Activated CD8-positive, alpha-beta memory T cell treated with anti-CD3 and anti-CD28 coated beads for 36 hours (primary cell): ENCODE measurements at regions not wholly inside any gene's neighbourhood (a gene's known extent, or its start where the extent isn't known, plus 50 kb on each side); places are given as distances from the start of the nearest gene placed in this dataset.

ENCODE experiments used
- CTCF ChIA-PET: fragments of 350-600 bp; sonication (Branson Sonifier 250); formaldehyde crosslinking; loops from one replicate; lab custom pipeline; 2021; ENCODE audit warnings: antibody characterized with exemption; lab: Charles Lee
- POLR2A ChIA-PET: fragments of 350-600 bp; sonication (Branson Sonifier 250); formaldehyde crosslinking; loops from one replicate; lab custom pipeline; 2021; ENCODE audit warnings: antibody characterized with exemption; lab: Charles Lee

DNA sequence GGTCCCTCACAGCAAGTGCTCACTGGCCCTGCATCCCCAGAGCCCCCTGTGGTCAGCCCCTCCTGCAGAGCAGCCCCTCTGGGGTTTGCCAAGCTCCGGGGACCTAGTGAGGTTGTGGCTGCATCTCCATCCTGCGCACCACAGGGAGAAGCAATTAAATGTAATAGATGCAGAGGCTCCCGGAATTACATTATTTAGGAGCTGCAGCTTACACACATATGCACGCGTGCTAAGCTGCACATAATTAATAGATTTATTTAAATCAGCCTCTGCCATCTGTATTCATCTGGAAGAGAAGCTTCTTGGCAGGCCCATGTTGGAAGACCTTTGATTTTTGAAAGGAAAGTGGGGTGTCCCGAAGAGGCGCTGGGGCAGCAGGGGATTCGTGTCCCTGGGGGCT lies 1271.5 kb downstream of the BRD1 start:
- POLR2A ChIA-PET = no interaction called here
- CTCF ChIA-PET = no interaction called here

DNA sequence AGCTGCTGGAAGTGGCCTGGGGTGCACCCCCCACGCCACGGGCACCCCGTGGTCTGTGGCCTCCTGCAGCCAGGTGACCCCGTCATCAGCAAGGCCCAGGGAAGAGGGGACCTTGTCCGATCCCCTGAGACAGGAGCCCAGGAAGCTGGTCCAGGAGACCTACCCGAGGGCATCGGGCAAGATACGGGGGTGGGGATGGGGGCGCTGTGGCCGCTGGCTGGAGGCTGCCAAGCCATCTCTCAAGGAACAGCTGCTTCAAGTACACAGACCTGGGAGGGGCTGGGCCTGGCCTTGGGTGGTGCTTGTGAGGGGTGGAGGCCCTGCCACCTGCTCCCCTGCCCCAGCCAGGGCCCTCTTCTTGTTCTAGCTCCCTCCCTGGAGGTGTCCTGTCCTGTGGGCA lies 1272.1 kb downstream of the BRD1 start:
- ChIA-PET POLR2A (no interaction called here), CTCF (no interaction called here)

DNA sequence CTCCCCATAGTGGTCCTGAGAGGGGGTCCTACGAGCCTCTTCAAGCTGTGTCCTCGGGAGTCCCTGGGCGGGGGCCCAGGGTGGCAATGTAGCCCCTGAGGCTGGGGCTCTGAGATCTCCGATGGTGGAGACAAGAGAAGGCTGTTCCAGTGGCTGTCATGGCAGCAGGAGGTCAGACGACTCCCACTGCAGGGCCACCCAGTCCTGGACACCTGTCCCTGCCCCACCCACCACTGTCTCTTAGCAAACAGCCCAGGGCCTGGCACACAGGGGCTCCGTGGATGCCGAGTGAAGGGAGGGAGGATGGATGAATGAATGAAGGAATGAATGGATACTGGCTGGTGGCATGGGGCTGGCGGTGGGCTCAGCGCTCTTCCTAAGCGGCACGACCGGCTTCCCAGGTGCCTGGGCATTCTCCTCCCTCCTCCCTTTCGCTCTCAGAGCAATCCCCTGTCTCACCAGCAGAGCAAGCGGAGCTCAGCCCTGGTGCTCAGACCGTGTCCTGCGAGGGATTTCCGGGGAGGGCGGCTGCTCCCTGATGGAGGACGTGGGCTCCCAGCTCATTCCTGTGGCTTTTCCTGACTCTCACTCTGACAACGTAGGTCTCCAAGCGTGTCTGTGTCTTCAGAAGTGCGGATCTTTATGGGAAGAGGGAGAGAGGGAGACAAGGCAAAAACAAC lies 1272.6 kb downstream of the BRD1 start:
- ChIA-PET CTCF (no interaction called here), POLR2A (no interaction called here)

DNA sequence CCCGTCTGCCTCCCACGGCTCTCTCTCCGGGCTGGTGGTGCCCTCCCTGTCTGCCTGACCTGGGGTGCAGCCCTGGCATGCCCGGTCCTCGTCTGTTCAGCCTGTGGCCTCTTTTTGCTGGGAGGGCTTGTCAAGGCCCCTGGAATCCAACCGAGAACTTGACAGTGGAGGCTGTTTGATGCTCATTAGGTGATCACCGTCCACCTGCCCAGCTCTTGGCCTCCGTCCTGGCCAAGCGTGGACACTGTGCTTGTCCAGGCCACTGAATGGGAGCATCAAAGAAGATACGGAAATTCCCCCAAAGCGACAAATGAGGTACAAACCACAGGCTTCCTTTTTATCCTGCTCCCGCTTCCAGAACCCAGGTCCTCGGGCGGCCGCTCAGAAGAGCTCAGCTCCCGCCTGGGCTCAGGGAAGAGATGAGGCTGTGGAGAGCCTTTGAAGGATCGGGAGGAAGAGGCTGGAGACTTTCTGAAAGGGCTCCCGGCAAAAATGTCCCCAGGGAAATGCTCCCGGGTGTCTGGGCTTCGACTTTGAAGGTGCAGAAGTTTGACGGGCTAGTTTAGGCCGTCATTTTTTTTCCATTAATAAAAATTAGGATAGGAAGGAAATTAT lies 1273.9 kb downstream of the BRD1 start:
- POLR2A ChIA-PET = no interaction called here
- CTCF ChIA-PET = no interaction called here

DNA sequence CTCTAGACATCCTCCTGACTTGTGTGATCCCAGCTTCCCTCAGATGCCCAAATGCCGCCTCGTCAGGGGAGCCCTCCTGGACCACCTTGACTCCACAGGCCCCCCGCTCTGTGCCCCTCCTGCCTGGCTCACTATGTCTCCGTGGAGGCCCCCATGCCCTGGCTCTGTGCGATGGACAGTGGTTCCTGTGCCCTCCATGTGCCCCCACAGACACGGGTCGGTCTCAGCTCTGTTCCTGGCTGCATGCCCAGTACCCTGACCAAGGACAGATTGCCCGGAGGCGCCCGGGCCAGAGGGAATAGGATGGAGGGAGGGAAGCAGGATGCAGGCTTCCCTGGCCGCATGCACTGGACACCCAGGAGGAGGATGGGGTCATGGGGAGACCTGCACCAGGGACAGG lies 1274.6 kb downstream of the BRD1 start:
- ChIA-PET POLR2A (no interaction called here), CTCF (no interaction called here)

DNA sequence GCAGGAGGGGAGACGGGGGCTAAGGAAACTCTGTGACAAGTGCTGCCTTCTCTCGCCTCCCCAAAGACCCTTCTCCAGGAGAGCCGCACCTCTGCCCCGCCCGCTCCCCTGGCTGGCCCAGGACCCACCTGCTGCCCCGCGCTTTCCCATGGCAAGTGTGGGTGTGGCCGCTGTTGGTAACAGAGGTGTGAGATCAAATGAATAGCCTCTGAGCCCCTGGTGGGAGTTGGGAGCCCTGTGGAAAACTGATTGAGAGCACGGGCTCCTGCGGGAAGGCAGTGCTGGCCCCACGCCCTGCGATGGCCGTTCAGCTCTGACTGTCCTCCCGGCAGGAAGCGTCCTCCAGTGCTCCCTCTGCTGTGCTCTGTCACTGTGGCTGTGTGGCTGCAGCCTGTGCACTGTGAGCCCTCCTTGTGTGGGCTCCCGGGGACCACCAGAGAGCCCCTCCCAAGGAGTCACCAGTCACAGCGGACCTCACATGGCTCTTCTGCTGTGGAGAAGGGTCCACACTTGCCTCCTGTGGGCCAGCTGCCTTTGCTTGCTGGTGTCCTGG lies 1275.9 kb downstream of the BRD1 start:
- ChIA-PET CTCF (no interaction called here), POLR2A (no interaction called here)

DNA sequence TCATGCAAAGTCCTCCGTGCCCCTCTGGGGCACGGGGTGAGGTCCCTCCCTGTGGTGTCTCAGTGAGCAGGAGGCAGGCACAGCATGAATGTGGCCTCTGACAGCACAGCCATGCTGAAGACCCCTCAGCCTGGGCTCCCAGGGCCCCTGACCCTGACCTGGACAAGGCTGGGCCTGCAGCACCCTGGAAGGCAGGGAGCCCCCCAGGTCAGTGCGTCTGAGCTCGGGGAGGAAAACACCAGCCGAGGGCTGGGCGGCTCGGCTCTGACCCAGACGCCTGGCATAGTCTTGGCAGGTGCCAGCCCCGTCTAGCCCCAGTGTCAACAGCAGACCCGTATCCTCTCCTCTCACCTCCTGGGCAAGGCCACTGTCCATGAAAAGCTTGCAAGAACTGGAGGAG lies 1276.6 kb downstream of the BRD1 start:
- POLR2A ChIA-PET = no interaction called here

DNA sequence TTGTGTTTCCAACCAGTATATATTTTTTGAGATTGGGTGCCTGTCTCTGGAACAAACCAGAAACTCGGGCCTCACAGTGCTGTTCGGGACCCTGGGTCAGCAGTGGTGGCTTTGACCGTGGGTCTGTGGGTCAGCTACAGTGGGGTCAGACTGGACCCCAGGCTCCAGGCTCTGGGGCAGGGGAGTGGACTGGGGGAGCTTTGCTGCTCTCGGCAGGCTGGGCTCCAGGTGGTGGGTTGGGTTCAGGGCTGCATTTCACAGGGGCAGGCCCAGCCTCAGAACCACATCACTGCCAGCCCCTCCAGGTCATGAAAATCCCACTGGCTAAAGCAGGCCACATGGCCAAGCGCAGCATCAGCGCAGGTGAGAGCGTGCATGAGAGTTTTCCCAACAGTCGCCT lies 1279.3 kb downstream of the BRD1 start:
- CTCF ChIA-PET = no interaction called here

More for the DNA sequence above, 1276.6 kb downstream of the BRD1 start:
- CTCF ChIA-PET = no interaction called here

DNA sequence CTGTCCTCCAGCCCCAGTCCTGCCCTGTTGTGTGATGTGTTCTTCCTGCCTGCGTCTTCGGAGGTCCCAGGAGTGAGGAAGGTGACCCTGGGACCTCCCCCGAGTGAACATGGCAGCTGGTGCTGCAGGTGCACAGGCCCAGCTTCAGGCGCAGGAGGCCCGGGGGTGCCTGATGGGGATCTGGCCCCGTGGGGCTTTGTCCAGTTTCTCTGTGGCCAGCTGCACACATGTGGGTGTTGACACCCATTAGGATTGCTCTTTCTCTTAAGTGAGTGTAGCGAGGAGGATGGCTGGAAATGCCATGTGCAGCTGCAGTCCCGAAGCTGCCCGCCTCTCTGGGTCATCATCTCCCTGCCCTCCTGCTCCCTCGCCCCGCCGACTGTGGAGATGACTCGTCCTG lies 1279.7 kb downstream of the BRD1 start:
- ChIA-PET CTCF (no interaction called here), POLR2A (no interaction called here)

More for the DNA sequence above, 1279.3 kb downstream of the BRD1 start:
- POLR2A ChIA-PET = no interaction called here

DNA sequence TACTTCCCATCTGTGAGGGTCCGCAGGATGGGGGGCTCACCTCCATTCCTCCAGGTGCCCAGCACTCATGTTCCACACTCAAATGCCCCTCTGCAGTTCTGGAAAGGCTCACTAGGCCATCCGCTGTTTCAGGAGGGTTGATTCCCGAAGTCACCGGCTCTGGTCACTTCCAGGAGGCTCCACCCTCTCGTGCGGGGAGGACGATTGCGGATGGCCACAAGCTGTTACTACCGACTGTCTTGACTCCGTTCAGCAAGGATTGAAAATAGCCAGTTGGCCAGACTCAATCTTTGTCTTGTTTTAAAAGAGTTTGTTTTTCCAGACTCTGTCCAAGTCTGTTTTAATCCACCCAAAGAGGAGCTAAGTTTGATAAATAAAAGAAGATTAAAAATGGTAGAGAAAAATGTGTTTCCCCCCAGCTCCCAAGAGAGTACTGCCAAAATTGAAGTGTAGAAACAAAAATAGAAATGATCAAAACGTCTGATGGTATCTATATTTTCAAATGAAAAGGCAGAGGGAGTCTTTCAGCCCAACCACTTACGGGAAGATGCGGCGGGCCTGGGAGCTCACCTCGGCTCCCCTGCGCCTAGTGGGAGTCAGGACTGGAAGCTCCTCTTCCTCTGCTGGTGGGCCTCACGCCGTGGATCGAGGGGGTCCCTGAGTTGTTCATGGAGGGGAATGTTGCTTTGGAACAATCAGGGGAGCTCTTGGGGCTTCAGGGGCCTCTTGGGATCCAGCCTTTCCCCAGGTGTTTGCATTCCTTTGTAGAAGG lies 1280.8 kb downstream of the BRD1 start:
- ChIA-PET POLR2A (no interaction called here), CTCF (no interaction called here)

DNA sequence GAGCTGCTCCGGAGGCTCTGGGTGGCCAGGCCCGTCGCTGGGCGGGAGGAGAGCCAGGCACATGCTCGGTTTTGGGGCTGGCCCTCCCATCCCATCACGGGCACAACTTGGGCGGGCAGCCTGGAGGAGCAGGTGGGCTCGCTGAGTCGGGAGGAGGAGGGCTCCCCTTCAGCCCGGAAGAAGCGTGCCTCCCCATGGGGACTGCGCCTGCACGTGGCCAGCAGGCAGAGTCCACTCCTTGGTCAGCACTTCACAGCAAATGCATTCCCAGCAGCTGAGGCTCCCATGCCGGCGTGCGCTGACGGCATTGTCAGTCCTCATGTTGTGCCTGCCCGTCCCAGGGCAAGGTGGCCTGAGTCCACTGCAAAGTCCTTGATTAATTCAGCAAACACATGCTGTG lies 1281.7 kb downstream of the BRD1 start:
- CTCF ChIA-PET = no interaction called here
- POLR2A ChIA-PET = no interaction called here

DNA sequence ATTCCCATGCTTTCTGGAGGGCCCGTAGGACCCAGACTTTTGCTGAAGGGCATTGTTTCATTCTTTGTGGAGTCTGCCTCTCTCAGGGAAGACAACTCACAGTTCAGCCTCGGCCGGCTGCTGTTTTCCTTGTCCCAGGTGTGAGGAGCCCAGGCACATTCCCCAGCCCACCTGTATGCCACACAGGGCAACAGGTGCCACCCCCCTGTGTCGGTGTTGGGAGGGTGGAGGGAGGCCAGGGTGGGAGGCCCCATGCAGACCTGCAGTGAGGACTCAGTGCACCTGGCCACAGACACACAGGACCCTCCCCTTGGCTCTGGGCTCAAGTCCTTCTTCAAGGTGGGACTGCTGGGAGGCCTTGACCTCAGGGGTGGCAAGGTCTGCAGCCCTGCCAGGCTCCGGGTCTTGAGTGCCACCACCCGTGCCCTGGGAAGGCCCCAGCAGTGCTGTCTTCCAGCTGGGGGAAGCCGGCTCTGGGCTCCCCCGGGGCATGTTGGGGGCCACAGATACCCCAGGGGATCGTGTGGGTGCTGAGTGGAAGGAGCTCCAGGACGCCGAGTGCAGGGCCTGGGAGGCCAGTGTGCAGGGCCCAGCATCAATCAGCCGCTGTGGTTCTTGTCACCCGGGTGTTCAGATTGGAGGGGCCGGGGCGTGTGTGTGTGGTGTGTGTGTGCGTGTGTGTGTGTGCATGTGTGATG lies 1286.1 kb downstream of the BRD1 start:
- ChIA-PET POLR2A (no interaction called here), CTCF (no interaction called here)

DNA sequence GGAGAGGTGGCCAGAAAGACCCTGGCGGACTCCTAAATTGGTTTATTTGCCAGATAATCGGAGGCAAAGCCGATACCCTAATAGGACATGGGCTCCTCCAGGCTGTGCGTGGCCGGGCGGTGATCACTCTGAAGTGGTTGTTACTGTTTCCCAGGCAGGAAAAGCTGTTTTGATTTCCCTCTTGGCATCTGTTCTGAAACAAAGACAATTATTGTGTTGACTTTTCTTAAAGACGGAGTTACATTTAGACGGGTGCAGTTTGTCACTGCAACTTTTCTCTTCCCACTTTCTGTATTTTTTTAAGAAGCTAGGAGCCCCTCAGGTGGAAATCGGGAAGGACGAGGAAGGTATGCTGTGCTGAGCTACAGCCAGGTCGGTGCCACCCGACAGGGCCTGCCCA lies 1288.4 kb downstream of the BRD1 start:
- ChIA-PET POLR2A (no interaction called here), CTCF (no interaction called here)

DNA sequence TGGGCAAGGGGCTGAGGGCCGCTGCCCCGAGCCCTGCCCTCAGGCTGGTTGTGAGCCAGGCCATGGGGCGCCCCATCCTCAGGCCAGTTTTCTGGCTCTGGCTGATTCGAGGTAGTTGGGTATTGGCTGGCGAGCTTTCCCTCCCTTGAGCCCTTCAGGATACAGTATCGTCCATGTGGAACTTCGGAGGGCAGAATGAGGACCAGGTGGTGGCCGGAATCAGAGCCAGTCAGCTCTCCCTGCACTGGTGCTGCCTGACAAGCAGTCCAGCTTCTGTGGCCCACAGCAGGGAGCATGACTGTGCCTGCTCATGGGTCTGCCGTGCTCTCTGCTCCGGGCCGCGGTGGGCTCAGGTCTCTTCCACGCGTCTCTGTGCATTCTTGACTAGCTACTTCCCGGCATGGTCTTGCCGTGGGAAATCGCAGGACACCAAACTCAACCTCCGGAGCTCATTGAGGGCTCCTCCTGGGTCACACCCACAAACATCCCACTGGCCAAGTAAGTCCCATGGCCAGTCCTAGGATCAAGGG lies 1289.3 kb downstream of the BRD1 start:
- ChIA-PET POLR2A (no interaction called here), CTCF (no interaction called here)

DNA sequence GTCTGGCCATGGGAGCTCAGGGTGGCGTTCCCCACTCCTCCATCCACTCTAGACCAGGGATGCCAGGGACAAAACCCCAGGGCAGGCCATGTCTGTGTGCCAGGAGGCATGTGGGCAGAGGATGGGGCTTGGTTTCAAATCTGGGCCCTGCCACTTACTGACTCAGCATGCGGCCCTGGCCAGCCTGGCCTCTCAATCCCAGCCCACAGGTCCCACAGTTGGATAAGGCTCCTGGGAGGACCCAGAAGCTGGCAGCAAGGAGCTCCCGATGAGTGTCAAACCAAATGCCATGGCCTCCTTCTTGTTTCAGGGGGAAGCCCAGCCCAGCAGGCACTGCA lies 1290.4 kb downstream of the BRD1 start:
- POLR2A ChIA-PET = no interaction called here
- CTCF ChIA-PET = no interaction called here

DNA sequence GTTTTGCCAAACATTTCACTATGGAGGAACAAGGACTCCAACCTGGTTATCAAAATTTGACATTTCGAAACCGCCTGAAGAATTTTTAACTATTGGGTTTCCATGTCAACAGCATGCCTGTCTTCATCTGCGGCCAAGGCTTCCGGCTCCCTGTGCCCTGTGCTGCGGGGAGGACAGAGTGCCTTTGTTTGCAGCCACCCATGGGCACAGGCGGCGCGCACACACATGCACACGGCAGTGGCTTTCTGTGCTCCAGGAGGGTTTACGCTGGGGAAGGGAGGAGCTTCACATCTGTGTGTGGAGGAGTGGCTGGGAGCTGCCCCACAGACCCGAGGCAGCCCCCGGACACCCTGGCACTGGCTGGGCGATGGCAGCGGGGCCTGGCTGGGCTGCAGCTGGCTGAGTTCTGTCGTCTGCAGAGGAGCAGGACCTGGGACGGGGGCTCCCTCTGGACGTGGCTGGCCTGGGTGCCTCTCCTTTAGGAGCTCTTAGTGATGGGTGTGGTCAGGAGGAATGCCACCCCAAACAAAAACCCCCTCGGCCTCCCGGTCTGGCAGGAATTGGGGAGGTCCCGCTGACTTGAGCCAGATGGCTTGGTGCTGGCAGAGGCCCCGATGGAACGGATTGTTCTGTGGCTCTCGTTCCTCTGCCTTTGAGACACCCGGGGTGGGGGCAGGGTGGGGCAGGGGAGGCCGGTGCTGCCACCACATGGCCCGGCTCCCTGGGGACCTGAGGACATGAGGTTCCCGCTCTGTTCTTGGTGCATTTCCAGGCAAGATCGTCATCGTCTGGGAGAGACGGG lies 1290.9 kb downstream of the BRD1 start:
- POLR2A ChIA-PET = no interaction called here
- CTCF ChIA-PET = no interaction called here

DNA sequence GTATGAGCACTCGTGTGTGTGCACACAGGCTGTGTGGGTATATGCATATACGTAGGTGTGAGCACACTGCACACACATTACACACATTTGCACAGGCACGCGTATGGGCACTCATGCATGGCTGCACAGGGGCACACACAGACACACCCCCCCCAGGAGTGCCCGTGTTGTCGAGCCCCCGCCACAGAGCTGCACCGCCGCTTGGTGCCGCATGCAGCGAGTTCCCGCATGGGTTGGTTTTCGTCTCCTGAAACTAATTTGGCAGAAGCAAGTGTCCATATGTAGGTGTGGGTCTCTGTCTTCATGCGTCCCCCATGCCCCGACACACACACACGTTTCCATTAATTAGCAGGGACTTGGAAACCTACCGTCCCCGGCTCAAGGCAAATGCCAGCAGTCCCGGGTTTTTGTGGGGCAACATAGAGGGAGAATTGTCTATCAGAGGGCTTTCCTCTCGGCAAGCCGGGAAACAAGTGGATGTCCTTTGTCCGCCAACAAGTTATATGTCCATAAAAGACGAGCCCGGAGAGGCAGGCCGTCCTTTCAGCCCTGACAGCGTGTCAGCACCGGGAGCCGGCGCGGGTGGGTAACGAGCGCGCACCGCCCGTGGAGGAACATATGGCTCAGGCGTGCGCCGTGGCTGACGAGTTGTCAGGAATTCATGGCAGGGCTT lies 1291.7 kb downstream of the BRD1 start:
- POLR2A ChIA-PET = no interaction called here
- CTCF ChIA-PET = no interaction called here

DNA sequence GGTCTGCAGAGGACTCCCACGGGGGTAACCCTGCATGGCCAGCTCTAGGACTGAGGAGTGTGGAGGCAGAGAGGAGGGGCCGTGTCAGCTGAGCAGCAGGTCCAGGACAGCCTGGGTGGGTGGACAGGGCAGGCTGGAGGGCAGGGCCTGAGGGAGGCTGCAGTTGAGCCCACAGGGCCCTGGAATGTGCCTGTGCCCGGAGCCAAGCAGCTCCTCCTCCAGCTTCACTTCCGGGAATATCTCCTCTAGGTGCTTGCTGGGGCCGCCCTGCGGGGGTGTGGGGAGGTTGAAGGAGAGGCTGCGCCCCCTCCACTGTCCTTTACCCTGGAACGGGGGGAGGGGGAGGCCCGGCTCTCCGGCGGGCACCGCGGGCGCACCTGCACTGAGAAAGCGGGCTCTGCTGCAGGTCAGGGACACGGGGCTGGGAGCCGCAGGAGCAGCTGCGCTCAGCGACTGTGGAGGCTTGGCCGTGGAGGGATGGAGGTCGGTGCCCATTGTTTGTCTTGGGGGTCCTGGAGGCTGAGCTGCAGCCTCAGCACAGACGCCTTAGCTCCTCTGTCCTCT lies 1293.2 kb downstream of the BRD1 start:
- ChIA-PET CTCF (no interaction called here), POLR2A (no interaction called here)
